Kidney capillary endothelial cell (primary cell): ENCODE measurements at regions not wholly inside any gene's neighbourhood (a gene's known extent, or its start where the extent isn't known, plus 50 kb on each side); places are given as distances from the start of the nearest gene placed in this dataset.

Experiments used
- DNase-seq: peaks from one replicate; pipeline ENCODE4 v3.0.0-alpha.2; 2018; ENCODE audit warnings: low spot score

DNA sequence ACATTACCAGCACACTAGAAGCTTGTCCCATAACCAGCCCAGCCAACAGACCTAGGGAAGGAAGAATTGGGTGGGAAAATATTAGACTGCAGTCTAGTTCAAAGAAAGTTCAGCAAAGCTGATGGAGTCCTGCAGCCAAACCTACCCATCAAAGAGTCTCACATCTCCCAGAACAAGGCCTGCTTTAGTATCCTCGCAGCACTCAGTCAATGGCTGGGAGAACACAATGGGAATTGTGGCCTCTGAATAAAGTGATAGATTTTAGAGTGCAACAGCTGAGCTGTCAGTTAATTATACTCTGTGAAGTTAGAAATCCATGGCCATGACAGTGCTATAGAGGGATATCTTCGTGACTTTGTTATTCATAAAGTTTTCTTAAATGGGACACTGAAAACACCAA is 207.2 kb upstream of the NAALADL2 start:
- no peak for DNase-seq

GRCh38 chr3:174659511-174659910 is 199.6 kb upstream of the NAALADL2 start:
- no peak for DNase-seq

DNA sequence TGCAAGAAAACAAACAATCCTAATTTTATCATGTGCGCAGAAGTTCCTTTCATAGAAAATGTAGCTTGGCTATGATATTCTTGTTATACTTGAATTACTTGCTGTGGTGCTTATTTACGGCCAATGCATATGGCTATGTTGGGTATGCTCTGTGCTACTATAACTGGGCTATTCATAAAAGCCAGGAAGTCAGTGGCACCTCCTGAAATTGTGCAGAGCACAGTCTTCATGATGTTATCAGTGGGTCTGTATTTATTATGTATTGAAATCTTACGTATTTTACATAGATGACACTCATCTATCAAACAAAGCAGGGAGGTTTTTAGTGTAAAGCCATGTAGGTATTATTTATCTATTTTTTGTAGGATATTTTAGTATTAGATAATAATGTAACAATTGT is 196.5 kb upstream of the NAALADL2 start:
- no peak for DNase-seq

GRCh38 chr3:174667386-174667785 is 191.7 kb upstream of the NAALADL2 start:
- DNase-seq: no peak

DNA sequence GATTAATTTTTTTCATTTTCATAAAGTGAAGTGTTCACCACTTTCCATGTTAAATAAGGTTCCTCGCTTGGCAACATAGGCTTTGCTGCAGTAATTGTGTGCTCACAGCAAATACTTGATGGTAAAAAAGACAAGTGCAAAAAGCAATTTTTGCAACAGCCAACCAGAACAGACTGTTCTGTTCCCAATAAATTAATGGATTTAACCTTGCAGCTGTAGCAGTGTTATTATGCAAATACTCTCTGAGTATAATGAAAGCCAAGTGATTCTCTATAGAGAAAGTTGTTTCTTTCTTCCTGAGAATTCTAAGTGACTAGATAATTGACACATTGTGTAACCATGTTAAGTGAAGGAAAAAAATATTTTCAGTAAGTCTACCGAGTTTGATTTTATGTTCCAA is 183.7 kb upstream of the NAALADL2 start:
- DNase-seq: no peak

DNA sequence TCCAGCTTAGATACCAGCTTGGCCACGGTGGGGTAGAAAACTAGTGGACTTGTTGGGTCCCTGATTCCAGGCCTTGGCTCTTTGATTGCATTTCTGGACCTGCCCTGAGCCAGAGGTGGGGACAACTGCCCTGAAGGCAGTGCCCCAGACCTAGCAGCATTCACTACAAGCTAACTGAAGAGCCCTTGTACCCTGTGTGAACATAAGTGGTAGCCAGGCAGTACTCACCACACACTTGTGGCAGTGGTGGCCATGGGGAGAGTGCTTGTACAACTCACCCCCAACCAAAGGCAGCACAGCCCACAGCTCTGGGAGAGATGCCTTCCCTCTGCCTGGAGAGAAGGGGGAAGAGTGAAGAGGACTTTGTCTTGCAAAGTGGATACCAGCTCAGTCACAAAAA is 177.3 kb upstream of the NAALADL2 start:
- DNase-seq: no peak

DNA sequence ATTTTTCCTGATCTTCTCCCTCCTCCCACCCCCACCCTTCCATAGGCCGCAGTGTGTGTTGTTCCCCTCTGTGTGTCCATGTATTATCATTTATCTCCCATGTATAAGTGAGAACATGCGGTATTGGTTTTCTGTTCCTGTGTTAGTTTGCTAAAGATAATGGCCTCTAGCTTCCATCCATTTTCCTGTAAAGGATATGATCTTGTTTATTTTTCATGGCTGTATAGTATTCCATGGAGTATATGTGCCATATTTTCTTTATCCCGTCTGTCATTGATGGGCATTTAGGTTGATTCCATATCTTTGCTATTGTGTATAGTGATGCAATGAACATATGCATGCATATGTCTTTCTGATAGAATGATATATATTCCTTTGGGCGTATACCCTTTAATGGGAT is 173.3 kb upstream of the NAALADL2 start:
- DNase-seq: no peak

DNA sequence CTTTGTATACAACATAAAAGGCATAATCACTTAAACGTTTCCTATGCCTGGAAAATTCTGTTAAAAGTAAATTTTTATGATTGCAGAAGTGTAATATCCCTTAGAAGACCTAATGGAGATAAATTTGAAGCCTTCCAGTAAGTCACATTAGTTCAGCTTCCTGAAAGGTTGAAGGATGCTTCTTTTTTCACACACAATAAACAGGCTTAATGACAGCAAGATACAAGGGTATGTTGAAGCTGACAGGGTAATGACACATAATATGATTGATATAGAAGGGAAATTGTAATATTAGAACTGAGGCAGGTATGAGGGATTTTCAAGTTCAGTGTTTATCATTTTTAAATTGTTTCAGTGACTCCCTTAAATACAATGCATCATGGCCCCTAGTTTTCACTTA is 161.8 kb upstream of the NAALADL2 start:
- no peak for DNase-seq

- DNase-seq: no peak
These were observed 158.4 kb upstream of the NAALADL2 start for GRCh38 chr3:174700736-174701135.

DNA sequence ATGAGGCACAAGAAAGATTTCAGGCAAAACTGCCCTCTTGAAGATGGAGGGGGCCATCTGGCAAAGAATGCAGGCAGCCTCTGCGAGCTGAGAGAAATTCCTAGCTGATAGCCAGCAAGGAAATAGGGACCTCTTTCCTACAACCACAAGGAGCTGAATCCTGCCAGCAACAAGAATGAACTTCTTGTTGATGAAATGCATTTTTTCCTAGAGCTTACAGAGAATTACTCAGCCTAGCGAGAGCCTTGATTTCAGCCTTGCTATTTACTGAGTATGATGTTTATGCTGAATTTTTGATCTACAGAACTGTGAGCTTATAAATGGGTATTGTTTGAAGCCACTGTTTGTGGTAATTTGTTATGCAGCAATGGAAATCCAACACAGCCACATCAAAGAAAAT is 148.5 kb upstream of the NAALADL2 start:
- no peak for DNase-seq

GRCh38 chr3:174715386-174715785 is 143.7 kb upstream of the NAALADL2 start:
- DNase-seq: no peak

GRCh38 chr3:174716956-174717505 is 142.1 kb upstream of the NAALADL2 start:
- DNase-seq: no peak

GRCh38 chr3:174720717-174721116 is 138.4 kb upstream of the NAALADL2 start:
- no peak for DNase-seq

DNA sequence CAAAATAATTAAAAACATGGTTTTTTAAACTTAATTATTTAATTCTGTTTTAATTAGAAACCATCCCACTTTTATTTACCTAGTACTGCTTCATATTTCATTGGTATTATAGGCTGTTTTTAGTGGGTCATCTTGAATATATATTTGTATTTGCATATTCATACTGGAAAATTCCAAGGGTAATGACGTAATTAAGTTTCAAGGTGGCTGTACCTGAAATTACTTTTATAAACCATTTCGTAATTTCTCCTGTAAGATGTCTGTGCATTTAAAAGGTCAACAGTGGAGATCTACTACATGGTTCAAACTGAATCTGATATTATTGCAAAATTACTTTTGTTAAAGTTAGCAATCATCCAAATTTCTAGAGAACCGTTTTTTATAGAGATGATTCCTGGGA is 133.8 kb upstream of the NAALADL2 start:
- DNase-seq: no peak

- no peak for DNase-seq
These were observed 121.2 kb upstream of the NAALADL2 start for GRCh38 chr3:174737966-174738365.

DNA sequence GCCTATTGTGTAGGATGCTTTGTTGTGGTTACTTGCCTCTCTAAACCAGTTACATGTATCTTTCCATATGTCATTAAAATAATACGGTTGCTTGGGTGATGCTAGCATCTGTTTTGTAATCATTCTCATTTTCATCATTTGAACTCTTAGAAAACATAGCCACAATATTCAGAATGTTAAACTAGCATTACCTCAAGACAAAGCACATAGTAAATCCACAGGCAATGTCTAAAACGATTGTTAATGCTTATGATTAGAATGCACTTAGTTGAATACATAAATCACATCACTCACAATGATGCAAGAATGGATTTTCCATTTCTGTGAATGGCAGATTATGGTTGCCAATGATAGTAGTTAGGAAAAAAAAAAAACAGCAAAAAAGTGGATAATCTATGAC is 110.0 kb upstream of the NAALADL2 start:
- DNase-seq: no peak

- DNase-seq: no peak
These were observed 103.0 kb upstream of the NAALADL2 start for GRCh38 chr3:174755833-174756829.

DNA sequence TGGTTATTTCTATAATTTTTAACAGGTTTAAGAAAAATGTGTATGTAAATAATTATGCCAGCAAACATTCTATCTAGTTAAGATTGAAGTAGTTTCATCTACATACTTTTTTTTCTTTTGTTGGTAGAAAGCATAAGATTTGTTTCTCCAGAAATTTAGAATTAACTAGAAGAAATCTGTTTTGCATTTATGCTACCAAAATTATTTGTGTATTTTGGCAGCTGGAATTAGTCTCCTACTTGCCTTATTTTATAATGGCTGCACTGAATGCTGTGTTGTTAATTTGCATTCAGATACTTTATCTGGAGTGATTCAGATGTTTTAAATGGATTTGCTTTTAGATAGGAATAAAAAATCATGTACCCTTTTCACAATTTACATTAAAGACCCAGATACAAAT is 100.2 kb upstream of the NAALADL2 start:
- no peak for DNase-seq

- DNase-seq: no peak
These were observed 91.7 kb upstream of the NAALADL2 start for GRCh38 chr3:174767406-174767805.

GRCh38 chr3:174767853-174768382 is 91.2 kb upstream of the NAALADL2 start:
- DNase-seq: no peak

DNA sequence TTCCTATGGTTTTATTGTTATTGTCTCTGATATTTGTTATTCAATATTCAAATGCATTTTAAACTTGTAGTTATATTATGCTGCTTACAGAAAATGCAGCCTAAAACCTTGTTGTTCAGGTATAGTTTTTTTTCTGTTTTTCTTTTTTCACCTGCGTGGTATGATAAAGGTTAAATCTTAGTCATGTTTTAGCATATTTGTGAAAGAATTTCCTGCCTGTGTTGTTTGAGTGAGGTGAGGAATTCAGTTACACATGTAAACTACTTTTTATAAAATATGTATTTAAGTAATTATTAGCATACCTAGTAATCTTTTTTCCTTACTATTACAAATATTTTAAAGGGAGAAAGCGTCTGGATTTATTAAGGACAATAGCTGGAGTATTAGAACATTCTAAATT is 90.0 kb upstream of the NAALADL2 start:
- no peak for DNase-seq

- DNase-seq: no peak
These were observed 83.5 kb upstream of the NAALADL2 start for GRCh38 chr3:174775603-174776002.

DNA sequence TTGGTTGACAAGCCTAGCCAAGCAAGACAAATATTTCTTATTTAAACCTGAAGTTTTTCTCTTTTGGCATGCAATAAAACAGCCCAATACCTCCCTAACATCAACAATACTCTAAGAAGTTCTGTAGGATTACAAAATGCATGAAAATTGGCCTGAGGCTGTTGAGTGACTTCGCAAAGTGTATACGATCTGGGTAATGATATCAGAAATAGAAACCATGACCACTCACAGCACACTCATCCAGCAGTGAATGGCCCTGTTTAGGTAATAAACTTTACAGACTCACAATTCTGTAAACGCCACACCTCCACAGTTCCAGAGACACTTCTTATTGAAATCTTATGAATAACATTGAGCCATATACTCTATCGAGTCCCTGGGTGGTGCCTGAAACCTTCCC is 83.0 kb upstream of the NAALADL2 start:
- no peak for DNase-seq
